HG03469 (cell line): ENCODE measurements at regions not wholly inside any gene's neighbourhood (a gene's known extent, or its start where the extent isn't known, plus 50 kb on each side); places are given as distances from the start of the nearest gene placed in this dataset.
"Not testable (repeated sequence)": the region's sequence is repeated elsewhere in the genome, so short reads cannot be mapped to it uniquely, and the experiment has no call there.

ENCODE experiments used
- ATAC-seq: cut with Tn5 transposase; IDR thresholded peaks from one replicate; pipeline ENCODE4 v1.9.1; 2021; ENCODE audit warnings: mild to moderate bottlenecking, moderate library complexity, moderate number of reproducible peaks; ENCODE audit not compliant: unreplicated experiment

DNA sequence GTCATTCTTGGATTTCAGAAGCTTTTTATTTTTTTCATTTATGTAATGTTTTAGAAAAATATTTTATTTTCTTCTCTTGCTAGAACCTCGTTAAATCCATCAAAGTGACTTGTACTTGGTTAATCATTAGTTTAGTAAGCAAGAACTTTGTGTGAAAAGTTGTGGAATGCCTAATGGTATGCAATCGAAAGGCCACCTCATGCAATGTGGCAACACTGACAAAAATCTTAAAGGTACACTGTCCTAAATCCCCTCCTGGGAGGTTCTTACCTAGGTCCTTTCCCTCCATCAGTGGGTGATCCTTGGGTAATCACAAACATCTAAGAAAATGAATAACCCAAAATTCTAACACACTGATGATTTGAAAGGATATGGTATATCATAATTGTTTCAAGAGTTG lies 304.2 kb downstream of the DNAH5 start:
- no peak for ATAC-seq

DNA sequence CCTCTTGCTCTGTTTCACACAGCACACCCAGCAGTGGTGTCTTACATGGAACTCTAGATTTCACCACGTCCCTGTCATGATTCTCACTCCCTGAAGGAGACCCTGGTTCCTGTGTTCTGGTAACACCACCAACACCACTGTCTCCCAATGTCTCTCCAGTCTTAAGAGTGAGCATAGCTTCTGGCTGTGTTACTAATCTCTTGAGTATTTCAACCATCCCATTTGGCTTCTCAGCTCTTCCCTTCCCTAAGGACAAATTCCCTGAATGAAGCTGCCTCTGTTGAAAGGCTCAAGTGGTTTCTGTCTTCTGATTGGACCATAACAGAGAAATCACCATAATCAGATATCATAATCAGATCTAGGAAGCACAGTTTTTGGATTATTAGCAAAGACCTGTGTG lies 311.8 kb downstream of the DNAH5 start:
- no peak for ATAC-seq

DNA sequence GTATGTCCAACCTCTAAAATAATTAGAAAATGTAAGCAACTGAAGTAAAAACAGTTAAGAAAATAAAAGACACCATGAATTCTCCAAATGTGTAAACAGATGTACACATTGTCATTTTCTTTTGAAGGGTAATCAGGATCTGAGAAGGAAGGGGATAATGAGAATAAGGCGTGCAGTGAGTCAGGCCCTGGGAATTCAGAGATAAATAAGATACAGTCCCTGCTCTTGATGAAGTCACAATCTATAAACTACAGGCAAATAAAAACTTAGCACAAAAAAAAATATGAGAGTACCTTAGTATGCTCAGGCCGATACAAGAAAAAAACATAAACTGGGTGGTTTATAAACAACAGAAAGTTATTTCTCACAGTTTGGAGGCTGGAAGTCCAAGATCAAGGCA lies 315.3 kb downstream of the DNAH5 start:
- no peak for ATAC-seq

DNA sequence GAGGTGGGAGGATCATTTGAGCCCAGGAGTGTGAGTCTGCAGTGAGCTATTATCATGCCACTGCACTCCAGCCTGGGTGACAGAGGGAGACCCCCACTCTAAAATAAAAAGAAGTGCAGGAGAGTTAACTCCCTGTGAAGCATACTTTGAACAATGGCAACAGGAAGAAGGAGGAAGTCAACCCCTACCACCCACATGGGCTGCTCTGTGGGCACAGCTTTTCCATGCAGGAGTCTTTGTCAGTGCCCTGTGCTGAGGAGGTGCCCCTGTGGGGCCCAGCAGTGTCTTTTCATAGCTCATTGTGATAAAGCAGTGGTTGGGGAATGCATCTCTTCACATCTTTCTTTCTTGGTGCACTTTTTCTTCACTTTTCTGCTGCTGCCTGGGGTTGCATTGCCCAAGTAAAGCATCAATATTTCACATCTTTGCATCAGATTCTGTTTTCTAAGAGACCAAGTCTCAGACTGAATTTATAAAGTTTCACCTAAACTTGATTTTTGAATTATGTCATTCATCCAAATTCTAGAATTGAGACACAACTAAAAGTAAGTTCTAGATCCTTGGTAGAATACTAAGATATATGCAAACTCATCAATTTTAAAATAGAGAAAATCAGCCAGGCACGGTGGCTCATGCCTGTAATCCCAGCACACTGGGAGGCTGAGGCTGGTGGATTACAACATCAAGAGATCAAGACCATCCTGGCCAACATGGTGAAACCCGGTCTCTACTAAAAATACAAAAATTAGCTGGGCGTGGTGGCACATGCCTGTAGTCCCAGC lies 316.6 kb downstream of the DNAH5 start:
- ATAC-seq: no peak

DNA sequence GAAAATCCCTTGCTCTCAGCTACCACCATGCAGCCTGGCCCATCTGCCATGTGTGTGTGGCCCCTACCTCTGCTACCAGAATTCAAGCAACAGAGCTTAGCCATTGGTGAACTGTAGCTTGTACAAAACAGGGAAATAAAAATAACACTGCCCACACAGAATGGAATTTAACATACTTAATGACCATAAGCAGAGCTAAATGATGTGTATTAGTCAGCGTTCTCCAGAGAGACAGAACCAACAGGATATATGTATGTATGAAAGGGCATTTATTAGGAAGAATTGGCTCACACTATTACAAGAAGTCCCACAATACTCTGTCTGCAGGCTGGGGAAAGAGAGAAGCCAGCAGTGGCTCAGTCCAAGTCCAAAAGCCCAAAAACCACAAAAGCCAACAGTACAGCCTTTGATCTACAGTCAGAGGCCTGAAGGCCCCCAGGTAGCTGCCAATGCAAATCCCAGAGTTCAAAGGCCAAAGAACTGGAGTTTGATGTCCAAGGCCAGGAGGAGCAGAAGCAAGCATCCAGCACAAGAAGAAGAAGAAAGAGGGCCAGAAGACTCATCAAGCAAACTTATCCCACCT lies 318.8 kb downstream of the DNAH5 start:
- ATAC-seq: no peak

DNA sequence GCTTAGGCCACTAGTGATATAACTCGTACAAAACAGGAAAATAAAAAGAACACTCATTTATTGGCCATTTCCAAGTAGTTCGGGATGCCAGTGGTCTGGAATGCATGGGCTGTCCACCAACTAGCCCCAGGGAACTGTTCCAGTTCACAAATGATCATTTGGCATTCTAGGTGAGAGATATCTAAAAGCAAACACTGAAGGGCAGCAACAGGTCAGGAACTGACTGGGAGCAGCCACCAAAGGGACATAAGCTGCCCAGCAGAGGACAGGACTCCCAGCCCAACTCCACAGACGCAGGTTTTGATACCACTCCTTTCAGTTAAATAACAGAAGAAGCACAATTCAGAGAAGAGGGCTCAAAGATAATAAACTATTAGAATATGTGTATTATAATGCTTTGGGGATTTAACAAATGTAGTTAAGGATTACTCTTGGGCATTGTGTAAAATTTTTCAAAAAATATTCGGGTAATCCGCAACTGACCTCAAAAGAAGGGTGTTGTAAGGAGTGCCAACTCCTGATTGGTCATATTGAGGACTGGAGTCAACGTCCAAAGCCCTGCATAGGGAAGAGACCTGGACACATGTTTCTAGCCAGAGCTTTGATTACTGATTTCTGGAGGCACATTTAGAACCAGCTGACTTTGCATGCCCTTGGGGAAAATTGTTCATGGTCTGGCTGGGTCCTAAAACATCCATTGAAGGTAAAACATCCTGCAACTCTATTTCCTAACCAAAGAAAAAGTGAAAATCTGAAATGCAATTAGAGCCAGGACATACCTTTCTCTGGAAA lies 320.0 kb downstream of the DNAH5 start:
- no peak for ATAC-seq

DNA sequence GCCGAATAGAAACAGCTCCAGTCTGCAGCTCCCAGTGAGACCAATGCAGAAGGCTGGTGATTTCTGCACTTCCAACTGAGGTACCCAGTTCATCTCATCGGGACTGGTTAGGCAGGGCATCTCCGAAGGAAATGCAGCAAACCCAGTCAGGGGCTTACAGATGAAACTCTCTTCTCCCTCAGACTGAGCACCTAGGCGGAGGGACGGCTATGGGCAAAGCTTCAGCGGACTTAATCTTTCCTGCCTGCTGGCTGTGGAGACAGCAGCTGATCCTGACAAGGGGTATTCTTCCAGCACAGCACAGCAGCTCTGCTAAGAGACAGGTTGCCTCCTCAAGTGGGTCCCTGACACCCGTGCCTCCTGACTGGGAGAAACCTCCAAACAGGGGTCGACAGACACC lies 330.9 kb downstream of the DNAH5 start:
- ATAC-seq: no peak

DNA sequence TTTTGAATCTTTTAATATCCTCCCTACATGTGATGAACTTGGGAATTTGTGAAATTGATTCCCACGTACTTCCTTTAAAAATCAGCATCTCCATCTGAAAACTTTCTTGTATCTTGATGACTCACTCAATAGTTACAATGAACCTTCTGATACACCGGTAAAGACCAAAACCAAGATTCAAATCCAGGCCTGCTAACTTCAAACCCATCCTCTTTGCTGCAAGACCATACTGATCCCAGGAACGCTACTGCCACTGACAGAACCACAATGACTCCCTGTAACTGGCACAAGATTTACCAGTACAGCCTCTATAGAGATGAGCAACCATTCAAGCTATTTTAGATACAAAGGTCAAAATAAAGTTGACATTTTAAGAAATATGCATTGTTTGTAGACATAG lies 332.9 kb downstream of the DNAH5 start:
- no peak for ATAC-seq

DNA sequence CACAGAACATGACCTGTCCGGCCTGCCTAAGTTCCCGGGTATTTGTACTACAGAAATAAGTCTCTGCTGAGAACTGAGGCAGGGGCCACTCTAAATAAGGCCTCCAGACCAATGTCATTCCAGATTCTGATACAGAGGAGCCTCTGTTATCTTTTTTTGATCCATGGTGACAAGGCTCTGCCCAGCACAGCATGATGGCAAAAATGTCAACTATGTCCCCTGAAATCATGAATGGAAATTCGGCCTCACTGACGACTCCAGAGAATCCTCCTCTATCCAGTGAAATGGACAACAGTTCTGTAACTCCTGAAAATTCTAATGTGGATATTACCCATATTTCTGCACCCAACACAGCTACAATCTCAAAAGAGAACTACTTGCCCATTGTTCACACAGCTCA lies 335.0 kb downstream of the DNAH5 start:
- ATAC-seq: no peak

DNA sequence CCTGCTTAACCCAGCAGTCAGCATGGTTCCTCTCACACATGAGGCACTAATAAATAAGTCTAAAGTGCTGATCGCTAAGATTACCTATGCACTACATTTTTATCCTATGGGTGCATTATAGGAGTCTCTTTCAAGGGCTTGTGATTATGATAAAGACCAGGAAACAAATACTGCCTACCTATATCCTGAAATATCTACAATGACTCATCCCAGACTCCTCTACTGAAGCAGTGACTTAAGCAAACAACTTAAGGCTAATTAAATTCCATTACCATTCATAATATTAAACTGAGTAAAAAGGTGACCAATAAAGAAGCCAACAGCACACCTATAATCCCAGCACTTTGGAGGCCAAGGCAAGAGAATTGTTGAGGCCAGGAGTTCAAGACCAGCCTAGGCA lies 338.4 kb downstream of the DNAH5 start:
- ATAC-seq: no peak

DNA sequence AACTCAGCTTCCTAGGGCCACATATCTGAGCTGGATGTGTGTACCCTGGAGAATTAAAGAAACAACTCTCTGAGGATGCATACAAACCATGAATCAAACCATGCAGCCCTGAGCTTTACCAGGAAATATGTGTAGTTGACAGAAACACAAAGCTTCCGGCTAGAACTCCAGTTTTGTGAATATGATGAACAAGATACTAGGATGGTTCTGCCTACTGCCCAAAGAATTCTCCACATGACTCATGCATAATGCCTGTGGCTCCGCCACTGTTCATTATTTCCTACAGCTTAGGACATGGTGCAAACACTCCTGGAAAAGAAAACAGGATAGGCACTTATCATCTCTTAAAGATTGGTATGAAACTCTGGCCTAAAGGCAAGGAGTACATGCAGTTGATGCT lies 343.4 kb downstream of the DNAH5 start:
- no peak for ATAC-seq

DNA sequence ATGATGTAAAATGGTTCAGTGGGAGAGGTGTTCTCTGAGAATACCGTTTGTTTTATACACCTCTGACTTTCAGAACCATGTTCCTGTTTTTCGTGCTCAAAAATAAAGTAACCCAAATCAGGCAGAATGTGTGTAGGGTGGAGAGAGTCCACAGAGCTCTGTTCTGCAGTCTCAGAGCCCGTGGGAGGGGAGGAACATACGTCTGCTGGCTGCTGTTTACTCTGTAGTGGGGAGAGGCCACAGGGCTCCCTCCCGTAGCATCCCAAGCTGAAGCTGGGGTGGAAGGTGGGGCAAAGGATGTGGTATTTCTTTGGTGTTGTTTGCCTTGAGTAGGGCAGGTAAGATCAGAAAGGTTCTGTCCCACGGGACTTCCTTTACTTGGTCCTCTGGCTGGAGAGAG lies 348.5 kb downstream of the DNAH5 start:
- no peak for ATAC-seq

DNA sequence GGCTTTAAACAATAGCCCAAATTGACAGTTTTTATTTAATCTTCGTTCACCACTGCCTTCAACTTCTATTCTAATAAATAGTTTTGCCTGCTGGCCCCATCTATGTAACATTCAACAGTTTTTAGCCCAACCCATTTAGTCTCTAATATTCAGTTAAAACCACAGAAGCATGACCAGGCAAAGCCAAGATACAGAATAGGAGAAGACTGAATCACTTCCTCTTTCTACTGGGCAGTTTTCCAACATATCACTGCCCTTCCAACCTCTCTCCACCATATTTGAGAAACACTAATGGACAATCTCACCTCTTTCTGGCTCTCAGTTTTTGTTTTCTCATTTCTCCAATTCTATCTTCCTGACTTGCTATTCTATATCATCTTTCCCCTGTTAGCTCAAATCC lies 352.9 kb downstream of the DNAH5 start:
- no peak for ATAC-seq

DNA sequence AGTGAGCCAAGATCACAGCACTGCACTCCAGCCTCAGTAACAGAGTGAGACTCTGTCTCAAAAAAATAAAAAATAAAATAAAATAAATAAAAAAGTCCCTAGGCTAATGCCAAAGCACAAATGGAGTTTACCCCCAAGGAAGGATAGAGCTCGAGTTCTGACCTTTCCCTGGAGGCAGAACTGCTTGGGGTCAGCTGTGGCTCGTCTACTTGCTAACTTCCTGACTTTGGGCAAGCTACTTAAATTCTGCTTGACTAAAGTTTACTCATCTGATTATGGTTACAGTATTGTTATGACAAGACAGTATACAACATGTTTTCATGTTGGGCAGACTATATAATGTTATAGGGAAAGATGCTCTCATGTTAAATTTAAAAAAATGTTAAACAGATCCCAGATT lies 359.2 kb downstream of the DNAH5 start:
- no peak for ATAC-seq

DNA sequence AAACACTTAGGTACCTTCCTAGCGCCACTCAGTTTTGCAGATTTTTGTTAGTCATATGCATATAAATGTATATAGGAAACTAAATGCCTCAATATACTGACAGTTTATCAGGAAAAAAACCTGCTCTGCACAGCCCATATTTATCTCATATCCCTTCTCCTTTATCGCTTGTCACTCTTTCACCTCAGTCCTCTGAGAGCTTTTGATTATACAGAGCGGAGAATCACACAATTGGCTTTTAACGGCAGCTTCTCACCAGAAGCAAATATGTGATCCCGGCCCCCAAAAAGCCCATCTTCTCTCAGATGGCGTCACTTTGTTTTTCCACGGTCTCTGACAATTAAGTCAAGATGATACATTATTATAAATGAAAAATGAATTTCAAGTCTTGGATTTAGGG lies 362.6 kb downstream of the DNAH5 start:
- ATAC-seq: no peak

DNA sequence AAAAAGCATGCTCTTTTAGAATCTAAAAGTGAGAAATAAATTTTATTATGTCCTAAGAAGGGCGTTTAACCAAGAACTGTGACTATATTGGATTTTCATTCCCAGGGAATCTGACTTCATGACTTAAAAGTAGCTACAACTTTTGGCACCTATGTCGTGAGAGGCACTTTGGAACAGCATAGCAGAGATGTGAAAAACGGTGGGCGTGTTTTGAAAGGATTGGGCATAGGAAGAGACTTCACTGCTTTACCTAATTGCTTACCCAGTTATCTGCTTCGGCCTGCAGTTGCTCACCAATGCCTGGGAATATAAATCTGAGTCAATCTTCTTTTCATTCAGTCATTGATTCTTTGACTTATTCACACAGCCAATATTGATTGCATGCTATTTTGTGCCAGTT lies 363.4 kb downstream of the DNAH5 start:
- no peak for ATAC-seq

DNA sequence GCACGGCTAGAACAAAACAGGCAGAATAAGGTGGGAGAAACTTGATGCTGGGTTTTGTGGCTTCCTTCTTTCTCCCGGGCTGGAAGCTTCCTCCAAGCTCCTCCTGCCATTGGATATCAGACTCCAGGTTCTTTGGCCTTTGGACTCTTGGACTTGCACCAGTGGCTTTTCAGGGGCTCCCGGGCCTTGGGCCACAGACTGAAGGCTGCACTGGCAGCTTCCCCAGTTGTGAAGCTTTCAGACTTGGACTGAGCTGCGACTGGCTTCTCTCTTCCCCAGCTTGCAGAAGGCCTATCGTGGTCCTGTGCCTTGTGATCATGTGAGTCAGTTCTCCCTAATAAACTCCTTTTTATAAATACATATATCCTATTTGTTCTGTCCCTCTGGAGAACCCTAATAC lies 364.4 kb downstream of the DNAH5 start:
- no peak for ATAC-seq

DNA sequence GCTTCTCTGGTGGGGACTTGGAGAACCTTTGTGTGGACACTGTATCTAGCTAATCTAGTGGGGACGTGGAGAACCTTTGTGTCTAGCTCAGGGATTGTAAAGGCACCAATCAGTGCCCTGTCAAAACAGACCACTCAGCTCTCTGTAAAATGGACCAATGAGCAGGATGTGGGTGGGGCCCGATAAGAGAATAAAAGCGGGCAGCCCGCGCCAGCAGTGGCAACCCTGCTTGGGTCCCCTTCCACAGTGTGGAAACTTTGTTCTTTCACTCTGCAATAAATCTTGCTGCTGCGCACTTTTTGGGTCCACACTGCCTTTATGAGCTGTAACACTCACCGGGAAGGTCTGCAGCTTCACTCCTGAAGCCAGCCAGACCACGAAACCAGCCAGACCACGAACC lies 365.4 kb downstream of the DNAH5 start:
- ATAC-seq: not testable (repeated sequence)

DNA sequence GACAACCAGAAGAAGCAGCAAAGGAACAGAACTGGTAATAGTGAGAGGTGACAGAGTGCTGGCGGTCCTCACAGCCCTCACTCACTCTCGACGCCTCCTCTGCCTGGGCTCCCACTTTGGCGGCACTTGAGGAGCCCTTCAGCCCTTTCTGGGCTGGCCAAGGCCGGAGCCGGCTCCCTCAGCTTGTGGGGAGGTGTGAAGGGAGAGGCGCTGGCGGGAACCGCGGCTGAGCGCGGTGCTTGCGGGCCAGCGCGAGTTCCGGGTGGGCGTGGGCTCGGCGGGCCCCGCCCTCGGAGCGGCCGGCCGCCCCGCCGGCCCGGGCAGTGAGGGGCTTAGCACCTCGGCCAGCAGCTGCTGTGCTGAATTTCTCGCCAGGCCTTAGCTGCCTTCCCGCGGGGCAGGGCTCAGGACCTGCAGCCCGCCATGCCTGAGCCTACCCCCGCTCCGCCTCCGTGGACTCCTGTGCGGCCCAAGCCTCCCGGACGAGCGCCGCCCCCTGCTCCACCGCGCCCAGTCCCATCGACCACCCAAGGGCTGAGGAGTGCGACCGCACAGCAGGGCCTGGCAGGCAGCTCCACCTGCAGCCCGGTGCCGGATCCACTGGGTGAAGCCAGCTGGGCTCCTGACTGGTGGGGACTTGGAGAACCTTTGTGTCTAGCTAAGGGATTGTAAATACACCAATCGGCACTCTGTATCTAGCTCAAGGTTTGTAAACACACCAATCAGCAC lies 366.0 kb downstream of the DNAH5 start:
- ATAC-seq: not testable (repeated sequence)

DNA sequence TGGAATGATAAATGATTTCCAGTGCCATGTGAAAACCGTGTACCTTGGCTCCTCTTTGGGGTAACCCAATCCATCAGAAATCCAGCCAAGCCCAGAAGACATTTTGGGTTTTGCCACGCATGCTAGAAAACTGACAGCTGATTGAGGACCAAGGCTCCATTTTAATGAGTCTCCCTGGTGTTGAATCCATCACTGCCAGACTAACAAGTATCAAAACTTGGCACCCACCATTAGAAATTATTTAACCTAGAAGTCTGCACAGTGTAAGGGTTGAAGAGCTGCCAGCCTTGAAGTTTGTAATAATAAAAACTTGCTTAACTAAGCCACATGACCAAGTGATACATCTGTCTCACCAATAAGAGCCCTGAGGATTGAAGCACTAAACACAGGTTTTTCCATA lies 369.9 kb downstream of the DNAH5 start:
- no peak for ATAC-seq

DNA sequence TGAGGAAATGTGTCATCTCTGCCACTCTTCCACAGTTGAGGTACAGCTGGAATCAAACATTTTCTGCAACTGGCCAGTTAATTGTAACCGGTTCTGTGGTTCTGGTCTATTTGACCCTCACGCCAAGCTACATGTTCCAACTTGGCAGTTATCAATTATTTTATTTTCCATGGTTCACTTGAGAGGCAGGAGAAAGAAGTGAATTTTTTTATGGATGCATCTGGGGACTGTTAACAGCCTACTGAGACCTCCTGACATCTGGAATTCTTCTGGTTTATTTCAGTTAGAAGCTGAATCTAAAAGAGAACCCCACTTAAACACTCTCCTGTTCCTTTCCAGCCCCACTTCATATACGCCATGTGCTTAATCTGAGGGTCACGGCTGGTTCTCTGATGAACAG lies 372.3 kb downstream of the DNAH5 start:
- no peak for ATAC-seq
